Uterus (tissue), 2 donors: ENCODE measurements at regions not wholly inside any gene's neighbourhood (a gene's known extent, or its start where the extent isn't known, plus 50 kb on each side); places are given as distances from the start of the nearest gene placed in this dataset.

ENCODE experiments used
- POLR2A ChIP-seq, 2 donors: fragments of 450-650 bp; IDR thresholded peaks; one replicate each; pipeline ENCODE4 v1.6.1; 2016; ENCODE audit warnings: antibody characterized with exemption in 2 of 2, mild to moderate bottlenecking in 1 of 2, moderate library complexity in 1 of 2
- TF ChIP-seq, protein P1 (sequence below), 4 experiments: fragments of 200-600 bp in 2 of 4; fragments of 450-650 bp in 2 of 4; sonication (generic) in 2 of 4; IDR thresholded peaks; one replicate each; pipeline ENCODE4 v1.5.1; 2016 to 2019; ENCODE audit warnings: antibody characterized with exemption in 4 of 4, mild to moderate bottlenecking in 2 of 4, moderate library complexity in 1 of 4

DNA sequence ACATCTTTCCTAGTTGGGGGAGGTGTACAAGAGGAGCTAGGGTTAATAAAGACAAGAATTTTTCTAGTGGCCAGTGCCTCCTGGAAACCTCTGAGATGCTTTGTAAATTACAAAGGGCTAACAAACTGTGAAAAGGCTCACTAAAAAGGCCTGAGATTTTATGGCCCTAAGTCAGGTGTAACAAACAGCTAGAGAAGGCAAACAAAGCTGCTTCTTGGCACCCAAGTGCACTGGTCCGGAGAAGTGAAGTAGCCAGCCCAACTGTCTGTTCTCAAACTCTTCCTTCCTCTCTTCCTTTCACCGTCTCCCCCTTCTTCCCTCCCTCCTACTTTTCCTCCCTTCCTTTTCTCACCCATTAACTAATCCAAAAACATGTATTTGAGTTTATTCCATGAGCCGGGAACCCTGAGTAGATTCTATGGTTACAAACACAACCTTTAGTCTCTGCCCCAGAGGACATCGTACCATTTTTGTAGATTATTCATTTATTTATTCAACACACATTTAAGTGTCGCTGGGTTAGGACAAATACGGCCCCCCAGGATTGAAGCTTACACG, 143.4 kb upstream of the PCGF5 start:
- TF ChIP-seq, protein P1, sequence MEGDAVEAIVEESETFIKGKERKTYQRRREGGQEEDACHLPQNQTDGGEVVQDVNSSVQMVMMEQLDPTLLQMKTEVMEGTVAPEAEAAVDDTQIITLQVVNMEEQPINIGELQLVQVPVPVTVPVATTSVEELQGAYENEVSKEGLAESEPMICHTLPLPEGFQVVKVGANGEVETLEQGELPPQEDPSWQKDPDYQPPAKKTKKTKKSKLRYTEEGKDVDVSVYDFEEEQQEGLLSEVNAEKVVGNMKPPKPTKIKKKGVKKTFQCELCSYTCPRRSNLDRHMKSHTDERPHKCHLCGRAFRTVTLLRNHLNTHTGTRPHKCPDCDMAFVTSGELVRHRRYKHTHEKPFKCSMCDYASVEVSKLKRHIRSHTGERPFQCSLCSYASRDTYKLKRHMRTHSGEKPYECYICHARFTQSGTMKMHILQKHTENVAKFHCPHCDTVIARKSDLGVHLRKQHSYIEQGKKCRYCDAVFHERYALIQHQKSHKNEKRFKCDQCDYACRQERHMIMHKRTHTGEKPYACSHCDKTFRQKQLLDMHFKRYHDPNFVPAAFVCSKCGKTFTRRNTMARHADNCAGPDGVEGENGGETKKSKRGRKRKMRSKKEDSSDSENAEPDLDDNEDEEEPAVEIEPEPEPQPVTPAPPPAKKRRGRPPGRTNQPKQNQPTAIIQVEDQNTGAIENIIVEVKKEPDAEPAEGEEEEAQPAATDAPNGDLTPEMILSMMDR (IDR thresholded peaks at IDR 0.05), result no peak
- no peak for TF ChIP-seq POLR2A (IDR thresholded peaks at IDR 0.05)
